CD14-positive monocyte (primary cell): ENCODE measurements at regions not wholly inside any gene's neighbourhood (a gene's known extent, or its start where the extent isn't known, plus 50 kb on each side); places are given as distances from the start of the nearest gene placed in this dataset.

Experiments used
- DNase-seq, 3 donors: peaks; one replicate each; pipeline ENCODE4 v3.0.0-alpha.2; 2011 to 2022
- H2AFZ ChIP-seq: 2 replicates; pipeline ENCODE4 v1.6.0; 2012; ENCODE audit warnings: mild to moderate bottlenecking, low read depth, low read length, inconsistent platforms; ENCODE audit not compliant: insufficient read depth, poor library complexity, severe bottlenecking
- H3K27ac ChIP-seq, 2 donors: 1 replicate in 1 of 2; 2 replicates in 1 of 2; pipeline ENCODE4 v1.5.1; 2012 to 2013; ENCODE audit warnings: low read length in 2 of 2, control low read depth in 1 of 2, inconsistent platforms in 1 of 2, low read depth in 1 of 2, mild to moderate bottlenecking in 1 of 2
- H3K27me3 ChIP-seq, 2 donors: one replicate each; pipeline versions ENCODE4 v1.6.0 to v1.6.1; 2011 to 2013; ENCODE audit warnings: low read length in 2 of 2; ENCODE audit not compliant: control insufficient read depth in 2 of 2, insufficient read depth in 2 of 2
- H3K36me3 ChIP-seq, 2 donors: replicated peaks in 1 of 2; 1 replicate in 1 of 2; 2 replicates in 1 of 2; pipeline versions ENCODE4 v1.5.1 to v1.6.1; 2012 to 2013; ENCODE audit warnings: low read length in 2 of 2, control low read depth in 1 of 2, inconsistent platforms in 1 of 2, mild to moderate bottlenecking in 1 of 2; ENCODE audit not compliant: insufficient read depth in 2 of 2, control insufficient read depth in 1 of 2
- H3K4me1 ChIP-seq, 2 donors: 1 replicate in 1 of 2; 2 replicates in 1 of 2; pipeline versions ENCODE4 v1.5.1 to v1.6.1; 2012 to 2013; ENCODE audit warnings: low read length in 2 of 2, control low read depth in 1 of 2, inconsistent platforms in 1 of 2, mild to moderate bottlenecking in 1 of 2, moderate library complexity in 1 of 2; ENCODE audit not compliant: insufficient read depth in 2 of 2, control insufficient read depth in 1 of 2
- H3K4me2 ChIP-seq: replicated peaks from 2 replicates; pipeline ENCODE3; 2012; ENCODE audit warnings: low read length, moderate library complexity, mild to moderate bottlenecking; ENCODE audit not compliant: poor library complexity, severe bottlenecking; ENCODE audit errors: extremely low read depth
- H3K4me3 ChIP-seq, 3 experiments: fragments of 200-600 bp in 1 of 3; sonication (generic) in 1 of 3; replicated peaks in 1 of 3; 1 replicate in 2 of 3; 2 replicates in 1 of 3; pipeline ENCODE4 v1.5.1; 2011 to 2013; ENCODE audit warnings: low read length in 3 of 3, mild to moderate bottlenecking in 3 of 3, control low read depth in 2 of 3, low read depth in 2 of 3, inconsistent platforms in 1 of 3, moderate library complexity in 1 of 3
- H3K79me2 ChIP-seq: 2 replicates; pipeline ENCODE4 v1.6.0; 2012; ENCODE audit warnings: mild to moderate bottlenecking, control low read depth, inconsistent platforms, low read length, moderate library complexity; ENCODE audit not compliant: insufficient read depth
- H3K9ac ChIP-seq: 2 replicates; pipeline ENCODE4 v1.6.0; 2017; ENCODE audit warnings: low read length, mild to moderate bottlenecking; ENCODE audit not compliant: insufficient read depth, poor library complexity, severe bottlenecking
- H3K9me3 ChIP-seq, 2 donors: replicated peaks in 1 of 2; 1 replicate in 1 of 2; 2 replicates in 1 of 2; pipeline versions ENCODE4 v1.5.1 to v1.6.1; 2012 to 2013; ENCODE audit warnings: low read length in 2 of 2, control low read depth in 1 of 2; ENCODE audit not compliant: control insufficient read depth in 1 of 2, insufficient read depth in 1 of 2
- H4K20me1 ChIP-seq: 2 replicates; pipeline ENCODE4 v1.6.0; 2012; ENCODE audit warnings: mild to moderate bottlenecking, low read length, control low read depth, moderate library complexity; ENCODE audit not compliant: insufficient read depth
- H3K27ac Mint-ChIP-seq, 7 donors: one replicate each; pipeline ENCODE4 v1.8.0; 2020; ENCODE audit warnings: mild to moderate bottlenecking in 7 of 7, mixed read lengths in 7 of 7, moderate library complexity in 6 of 7, inconsistent platforms in 2 of 7
- H3K27me3 Mint-ChIP-seq, 3 donors: one replicate each; pipeline ENCODE4 v1.8.0; 2021 to 2022; ENCODE audit warnings: low read depth in 3 of 3, mild to moderate bottlenecking in 3 of 3, mixed read lengths in 3 of 3, moderate library complexity in 3 of 3, inconsistent platforms in 1 of 3
- H3K36me3 Mint-ChIP-seq, 2 donors: one replicate each; pipeline ENCODE4 v1.8.0; 2020; ENCODE audit warnings: mixed read lengths in 2 of 2, inconsistent platforms in 1 of 2, mild to moderate bottlenecking in 1 of 2
- H3K4me1 Mint-ChIP-seq: one replicate; pipeline ENCODE4 v1.8.0; 2020; ENCODE audit warnings: mild to moderate bottlenecking, mixed read lengths
- H3K4me3 Mint-ChIP-seq, 2 donors: one replicate each; pipeline ENCODE4 v1.8.0; 2020; ENCODE audit warnings: mild to moderate bottlenecking in 2 of 2, mixed read lengths in 2 of 2, moderate library complexity in 1 of 2
- H3K9me3 Mint-ChIP-seq, 7 donors: one replicate each; pipeline ENCODE4 v1.8.0; 2020 to 2022; ENCODE audit warnings: mixed read lengths in 7 of 7, mild to moderate bottlenecking in 6 of 7, moderate library complexity in 6 of 7, inconsistent platforms in 2 of 7
- CTCF ChIP-seq: fragments of 200-600 bp; IDR thresholded peaks from one replicate; pipeline ENCODE4 v1.8.0; 2022; ENCODE audit warnings: antibody characterized with exemption, mild to moderate bottlenecking
- WGBS: methylation state at CpG from one replicate; pipeline ENCODE4 v1.1.5; 2013; ENCODE audit warnings: missing lambda C conversion rate; ENCODE audit not compliant: insufficient coverage; 5-methylcytosine and 5-hydroxymethylcytosine counted together
- intact Hi-C, 2 donors: fragments of 100-400 bp; cut with micrococcal nuclease; formaldehyde crosslinking; loops; one replicate each; pipeline versions ENCODE4 v1.15.0 to v1.15.1; 2023

- no peak overlapping the region for H2AFZ ChIP-seq
Measured at GRCh38 chr7:16998481-16999051, 116.8 kb upstream of the AGR3 start.

More at GRCh38 chr7:16998481-16999051, 116.8 kb upstream of the AGR3 start:
- Mint-ChIP-seq H3K27ac (no peak overlapping the region), H3K36me3 (peaks cover 3% of the 10 kb centered on the region in 2 donors), H3K9me3 (peaks cover 15 to 23% (median 19%) of the 10 kb centered on the region in 7 donors), H3K27me3 (no peaks in the 10 kb centered on the region), H3K4me3 (no peak overlapping the region), H3K4me1 (peaks cover 17% of the 10 kb centered on the region)
- peaks cover 4 to 16% of the 10 kb centered on the region in 2 donors for H3K9me3 ChIP-seq
- H3K27me3 ChIP-seq: no peaks in the 10 kb centered on the region
- H3K9ac ChIP-seq: no peak overlapping the region
- no peak overlapping the region for H3K27ac ChIP-seq
- no peak for DNase-seq
- no peak for TF ChIP-seq CTCF
- no peak overlapping the region for H3K4me2 ChIP-seq
- H4K20me1 ChIP-seq: no peaks in the 10 kb centered on the region
- H3K36me3 ChIP-seq: no peaks in the 10 kb centered on the region
- H3K79me2 ChIP-seq: no peaks in the 10 kb centered on the region
- no CpG with 5 or more reads among the region's 1 CpG for WGBS
- peaks cover 8 to 14% of the 10 kb centered on the region in 2 donors for H3K4me1 ChIP-seq
- intact Hi-C loops: loop anchor here in 1 of 2 donors (10.0 kb wide), 1 partner anchor 66 kb away; no protein-coding TSS in a partner anchor
- H3K4me3 ChIP-seq: no peak overlapping the region
